Mesothelial cell of epicardium (in vitro differentiated cells): ENCODE measurements at regions not wholly inside any gene's neighbourhood (a gene's known extent, or its start where the extent isn't known, plus 50 kb on each side); places are given as distances from the start of the nearest gene placed in this dataset.

Source experiments
- DNase-seq, 2 experiments: peaks; one replicate each; pipeline ENCODE4 v3.0.0; 2021; ENCODE audit warnings: low spot score in 2 of 2; ENCODE audit not compliant: unreplicated experiment in 2 of 2
- H3K27ac Mint-ChIP-seq: 2 replicates; pipeline ENCODE4 v1.8.0; 2021; ENCODE audit warnings: mixed read lengths
- H3K27me3 Mint-ChIP-seq: 2 replicates; pipeline ENCODE4 v1.8.0; 2021; ENCODE audit warnings: low read depth, mixed read lengths
- H3K36me3 Mint-ChIP-seq: 2 replicates; pipeline ENCODE4 v1.8.0; 2021; ENCODE audit warnings: mixed read lengths
- H3K4me1 Mint-ChIP-seq: 2 replicates; pipeline ENCODE4 v1.8.0; 2021; ENCODE audit warnings: mixed read lengths
- H3K4me3 Mint-ChIP-seq: 2 replicates; pipeline ENCODE4 v1.8.0; 2021; ENCODE audit warnings: mild to moderate bottlenecking, moderate library complexity, mixed read lengths
- H3K9me3 Mint-ChIP-seq: 2 replicates; pipeline ENCODE4 v1.8.0; 2021; ENCODE audit warnings: mixed read lengths
- TF ChIP-seq, protein P1 (sequence below): fragments of 200-600 bp; sonication (generic); IDR thresholded peaks from one replicate; pipeline ENCODE4 v1.5.0; 2021; ENCODE audit warnings: antibody characterized with exemption; ENCODE audit not compliant: unreplicated experiment

GRCh38 chr19:32022731-32023563, 322.5 kb upstream of the ZNF507 start:
- Mint-ChIP-seq H3K4me3 (peak overlapping the region; percentile 0), H3K27me3 (no peaks in the 10 kb centered on the region), H3K4me1 (peaks cover 68% of the 10 kb centered on the region), H3K27ac (peak overlapping the region; percentile 91), H3K36me3 (peaks cover 3% of the 10 kb centered on the region), H3K9me3 (peaks cover 9% of the 10 kb centered on the region)
- TF ChIP-seq, protein P1, sequence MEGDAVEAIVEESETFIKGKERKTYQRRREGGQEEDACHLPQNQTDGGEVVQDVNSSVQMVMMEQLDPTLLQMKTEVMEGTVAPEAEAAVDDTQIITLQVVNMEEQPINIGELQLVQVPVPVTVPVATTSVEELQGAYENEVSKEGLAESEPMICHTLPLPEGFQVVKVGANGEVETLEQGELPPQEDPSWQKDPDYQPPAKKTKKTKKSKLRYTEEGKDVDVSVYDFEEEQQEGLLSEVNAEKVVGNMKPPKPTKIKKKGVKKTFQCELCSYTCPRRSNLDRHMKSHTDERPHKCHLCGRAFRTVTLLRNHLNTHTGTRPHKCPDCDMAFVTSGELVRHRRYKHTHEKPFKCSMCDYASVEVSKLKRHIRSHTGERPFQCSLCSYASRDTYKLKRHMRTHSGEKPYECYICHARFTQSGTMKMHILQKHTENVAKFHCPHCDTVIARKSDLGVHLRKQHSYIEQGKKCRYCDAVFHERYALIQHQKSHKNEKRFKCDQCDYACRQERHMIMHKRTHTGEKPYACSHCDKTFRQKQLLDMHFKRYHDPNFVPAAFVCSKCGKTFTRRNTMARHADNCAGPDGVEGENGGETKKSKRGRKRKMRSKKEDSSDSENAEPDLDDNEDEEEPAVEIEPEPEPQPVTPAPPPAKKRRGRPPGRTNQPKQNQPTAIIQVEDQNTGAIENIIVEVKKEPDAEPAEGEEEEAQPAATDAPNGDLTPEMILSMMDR: no peak
- peak in 1 of 2 experiments; percentile 58 for DNase-seq

DNA sequence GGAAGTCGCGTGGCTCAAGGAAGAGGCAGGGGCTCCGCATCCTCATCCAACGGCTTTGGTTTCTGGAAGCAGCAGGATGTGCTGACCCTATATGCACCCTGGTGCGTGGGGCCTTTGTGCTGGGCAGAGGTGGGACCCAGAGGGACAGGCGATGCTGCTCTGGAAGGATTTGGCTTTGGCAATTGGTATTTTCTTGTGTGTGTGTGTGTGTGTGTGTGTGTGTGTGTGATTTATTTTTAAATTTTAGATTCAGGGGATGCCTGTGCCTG, 321.9 kb upstream of the ZNF507 start:
- TF ChIP-seq, protein P1: no peak
- H3K27ac Mint-ChIP-seq: peak overlapping the region; percentile 91
- peaks cover 3% of the 10 kb centered on the region for H3K36me3 Mint-ChIP-seq
- DNase-seq: no peak
- no peak overlapping the region for H3K4me3 Mint-ChIP-seq
- no peaks in the 10 kb centered on the region for H3K27me3 Mint-ChIP-seq
- H3K4me1 Mint-ChIP-seq: peaks cover 62% of the 10 kb centered on the region
- H3K9me3 Mint-ChIP-seq: peaks cover 9% of the 10 kb centered on the region

GRCh38 chr19:32029235-32029634, 316.2 kb upstream of the ZNF507 start:
- Mint-ChIP-seq H3K27me3 (no peaks in the 10 kb centered on the region), H3K9me3 (peaks cover 9% of the 10 kb centered on the region), H3K27ac (peak overlapping the region; percentile 43), H3K4me1 (peaks cover 66% of the 10 kb centered on the region), H3K36me3 (peaks cover 3% of the 10 kb centered on the region), H3K4me3 (no peak overlapping the region)
- no peak for DNase-seq
- TF ChIP-seq, protein P1: no peak

DNA sequence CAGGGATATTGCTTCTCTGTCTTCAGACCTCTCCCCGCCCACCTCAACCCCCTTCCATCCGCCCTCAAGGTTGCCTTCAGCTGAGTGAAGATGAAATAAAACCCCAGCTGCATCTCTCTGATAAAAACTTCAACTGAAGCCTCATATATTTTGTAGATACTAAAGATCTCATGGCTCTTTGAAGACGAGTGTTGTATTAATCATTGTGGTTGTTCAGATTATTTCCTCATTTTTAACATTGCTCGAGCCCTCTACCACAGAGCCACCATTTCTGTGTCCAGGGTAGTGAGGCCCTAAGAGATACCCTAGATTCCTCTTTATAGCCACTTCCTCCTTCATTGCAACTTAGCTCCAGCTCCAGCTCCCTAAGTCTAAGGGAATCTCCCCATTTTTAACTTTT, 312.8 kb upstream of the ZNF507 start:
- no peak for DNase-seq
- TF ChIP-seq, protein P1: no peak
- Mint-ChIP-seq H3K9me3 (no peaks in the 10 kb centered on the region), H3K27me3 (no peaks in the 10 kb centered on the region), H3K27ac (peak overlapping the region; percentile 86), H3K4me1 (peaks cover 78% of the 10 kb centered on the region), H3K36me3 (no peaks in the 10 kb centered on the region), H3K4me3 (no peak overlapping the region)

- no peak overlapping the region for H3K4me3 Mint-ChIP-seq
- H3K4me1 Mint-ChIP-seq: peaks cover 90% of the 10 kb centered on the region
- peak overlapping the region; percentile 60 for H3K27ac Mint-ChIP-seq
- H3K9me3 Mint-ChIP-seq: no peaks in the 10 kb centered on the region
- no peaks in the 10 kb centered on the region for H3K36me3 Mint-ChIP-seq
- no peak for DNase-seq
- TF ChIP-seq, protein P1: no peak
- no peaks in the 10 kb centered on the region for H3K27me3 Mint-ChIP-seq
Observed at GRCh38 chr19:32035626-32036025, 309.8 kb upstream of the ZNF507 start.
